Spleen (tissue), 7 donors: ENCODE measurements at regions not wholly inside any gene's neighbourhood (a gene's known extent, or its start where the extent isn't known, plus 50 kb on each side); places are given as distances from the start of the nearest gene placed in this dataset.

Experiments
- POLR2A ChIP-seq, 3 donors: fragments of 450-650 bp; IDR thresholded peaks; one replicate each; pipeline ENCODE4 v1.5.1; 2017; ENCODE audit warnings: antibody characterized with exemption in 3 of 3, mild to moderate bottlenecking in 1 of 3
- POLR2AphosphoS5 ChIP-seq, 3 donors: sonication (generic); formaldehyde crosslinking; IDR thresholded peaks; one replicate each; pipeline ENCODE4 v1.5.1; 2017; ENCODE audit warnings: antibody characterized with exemption in 3 of 3
- TF ChIP-seq, protein P1 (sequence below), 11 experiments: fragments of 200-600 bp in 7 of 11; fragments of 450-650 bp in 4 of 11; sonication (generic) in 4 of 11; IDR thresholded peaks in 8 of 11; conservative IDR thresholded peaks in 3 of 11; 1 replicate in 7 of 11; 2 replicates in 4 of 11; pipeline versions ENCODE4 v1.4.0 to v1.8.0; 2016 to 2021; ENCODE audit warnings: antibody characterized with exemption in 11 of 11, inconsistent platforms in 4 of 11, mild to moderate bottlenecking in 1 of 11
- donor health status: DM: no; HTN: no; CAD: no; lungs with moderate emphysema.
- donor health status: DM: no; HTN: no; CAD: no.
- donor health status: DM: no; HTN: no; CAD: no.

DNA sequence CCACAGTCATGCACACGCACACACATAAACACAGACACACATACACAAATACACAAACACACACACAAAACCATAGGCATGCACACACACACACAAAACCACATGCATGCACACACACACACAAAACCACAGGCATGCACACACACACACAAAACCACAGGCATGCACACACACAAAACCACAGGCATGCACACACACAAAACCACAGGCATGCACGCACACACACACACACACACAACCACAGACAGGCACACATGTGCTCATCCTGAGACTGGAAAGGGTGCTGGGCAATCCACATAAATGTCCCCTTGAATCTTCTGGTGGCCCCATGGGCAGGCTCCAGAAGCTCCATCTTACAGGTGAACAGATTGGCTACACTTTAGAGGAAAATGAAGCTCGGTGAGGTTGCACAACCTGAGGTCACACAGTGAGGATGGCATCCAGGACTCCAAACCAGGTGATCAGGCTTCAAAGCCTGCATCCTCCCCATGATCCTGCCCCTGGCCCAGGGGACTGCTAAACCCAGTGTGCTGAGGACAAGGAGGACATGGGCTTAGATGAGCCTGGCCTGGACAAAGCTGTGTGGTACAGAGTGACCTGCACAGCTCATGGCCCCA lies 144.8 kb downstream of the GADD45G start:
- TF ChIP-seq, protein P1, sequence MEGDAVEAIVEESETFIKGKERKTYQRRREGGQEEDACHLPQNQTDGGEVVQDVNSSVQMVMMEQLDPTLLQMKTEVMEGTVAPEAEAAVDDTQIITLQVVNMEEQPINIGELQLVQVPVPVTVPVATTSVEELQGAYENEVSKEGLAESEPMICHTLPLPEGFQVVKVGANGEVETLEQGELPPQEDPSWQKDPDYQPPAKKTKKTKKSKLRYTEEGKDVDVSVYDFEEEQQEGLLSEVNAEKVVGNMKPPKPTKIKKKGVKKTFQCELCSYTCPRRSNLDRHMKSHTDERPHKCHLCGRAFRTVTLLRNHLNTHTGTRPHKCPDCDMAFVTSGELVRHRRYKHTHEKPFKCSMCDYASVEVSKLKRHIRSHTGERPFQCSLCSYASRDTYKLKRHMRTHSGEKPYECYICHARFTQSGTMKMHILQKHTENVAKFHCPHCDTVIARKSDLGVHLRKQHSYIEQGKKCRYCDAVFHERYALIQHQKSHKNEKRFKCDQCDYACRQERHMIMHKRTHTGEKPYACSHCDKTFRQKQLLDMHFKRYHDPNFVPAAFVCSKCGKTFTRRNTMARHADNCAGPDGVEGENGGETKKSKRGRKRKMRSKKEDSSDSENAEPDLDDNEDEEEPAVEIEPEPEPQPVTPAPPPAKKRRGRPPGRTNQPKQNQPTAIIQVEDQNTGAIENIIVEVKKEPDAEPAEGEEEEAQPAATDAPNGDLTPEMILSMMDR (IDR thresholded peaks at IDR 0.05 in 8 of 11, conservative IDR thresholded peaks at IDR 0.05 in 3 of 11) = no peak
- TF ChIP-seq POLR2AphosphoS5 (IDR thresholded peaks at IDR 0.05) (no peak), POLR2A (IDR thresholded peaks at IDR 0.05) (no peak)
